HEK293 (cell line): ENCODE measurements at regions not wholly inside any gene's neighbourhood (a gene's known extent, or its start where the extent isn't known, plus 50 kb on each side); places are given as distances from the start of the nearest gene placed in this dataset.

Source experiments
- CTCF ChIA-PET: fragments of 350-600 bp; formaldehyde crosslinking; extraction: SDS; loops from one replicate; lab custom pipeline; 2021; ENCODE audit warnings: antibody characterized with exemption; lab: Yijun Ruan, JAX
- POLR2A ChIA-PET: fragments of 300-600 bp; formaldehyde crosslinking; extraction: SDS; loops from one replicate; lab custom pipeline; 2020; ENCODE audit warnings: antibody characterized with exemption, inconsistent platforms; lab: Yijun Ruan, JAX
- H3K27ac ChIP-seq: fragments of 200-500 bp; sonication (Bioruptor generic); 2 replicates; pipeline ENCODE4 v1.5.1; 2014; ENCODE audit warnings: low read depth, low read length, control low read depth, inconsistent platforms; ENCODE audit errors: extremely low read depth
- H3K36me3 ChIP-seq, 2 experiments: fragments of 200-500 bp in 1 of 2; sonication (Bioruptor generic) in 1 of 2; 1 replicate in 1 of 2; 2 replicates in 1 of 2; pipeline ENCODE4 v1.5.1; 2014 to 2017; ENCODE audit warnings: inconsistent platforms in 2 of 2, low read length in 2 of 2; ENCODE audit not compliant: control insufficient read depth in 2 of 2, insufficient read depth in 1 of 2
- H3K4me1 ChIP-seq: fragments of 200-500 bp; sonication (Bioruptor generic); 2 replicates; pipeline ENCODE4 v1.5.1; 2014; ENCODE audit warnings: mild to moderate bottlenecking, low read length, inconsistent platforms; ENCODE audit not compliant: control insufficient read depth, insufficient read depth
- H3K4me3 ChIP-seq: 2 replicates; pipeline ENCODE4 v1.5.1; 2011; ENCODE audit warnings: low read depth, mild to moderate bottlenecking, control low read depth, low read length, moderate library complexity
- H3K9me3 ChIP-seq: fragments of 200-500 bp; sonication (Bioruptor generic); 2 replicates; pipeline ENCODE4 v1.5.1; 2014; ENCODE audit warnings: low read depth, low read length, inconsistent platforms; ENCODE audit not compliant: control insufficient read depth, insufficient read depth
- BCL11A ChIP-seq: fragments of 450-650 bp; formaldehyde crosslinking; IDR thresholded peaks from 2 replicates; pipeline ENCODE4 v1.5.1; 2016; ENCODE audit warnings: low read depth, missing biosample characterization, missing genetic modification characterization
- ELK4 ChIP-seq: IDR thresholded peaks from 2 replicates; pipeline ENCODE4 v1.6.1; 2011; ENCODE audit warnings: mild to moderate bottlenecking, low read depth, low read length, borderline replicate concordance
- KLF8 ChIP-seq: fragments of 450-650 bp; formaldehyde crosslinking; IDR thresholded peaks from 2 replicates; pipeline ENCODE4 v1.5.1; 2016; ENCODE audit warnings: missing biosample characterization, missing genetic modification characterization
- OVOL3 ChIP-seq: fragments of 450-650 bp; formaldehyde crosslinking; IDR thresholded peaks from 2 replicates; pipeline ENCODE4 v1.5.1; 2016; ENCODE audit warnings: missing biosample characterization, missing genetic modification characterization
- PBX3 ChIP-seq: sonication (generic); formaldehyde crosslinking; IDR thresholded peaks from 2 replicates; pipeline ENCODE4 v1.8.1; 2022; ENCODE audit warnings: mild to moderate bottlenecking, moderate library complexity, missing genetic modification reagents
- SCRT2 ChIP-seq: fragments of 450-650 bp; formaldehyde crosslinking; IDR thresholded peaks from 2 replicates; pipeline ENCODE4 v1.5.1; 2016; ENCODE audit warnings: missing biosample characterization, missing genetic modification characterization
- ZNF112 ChIP-seq: fragments of 450-650 bp; formaldehyde crosslinking; IDR thresholded peaks from 2 replicates; pipeline ENCODE4 v1.5.0; 2017; ENCODE audit warnings: missing biosample characterization, missing genetic modification characterization
- ZNF133 ChIP-seq: fragments of 450-650 bp; formaldehyde crosslinking; IDR thresholded peaks from 2 replicates; pipeline ENCODE4 v1.5.1; 2016; ENCODE audit warnings: missing biosample characterization, missing genetic modification characterization
- ZNF239 ChIP-seq: fragments of 450-650 bp; formaldehyde crosslinking; IDR thresholded peaks from 2 replicates; pipeline ENCODE4 v1.5.1; 2016; ENCODE audit warnings: missing biosample characterization, missing genetic modification characterization
- ZNF26 ChIP-seq: fragments of 450-650 bp; formaldehyde crosslinking; IDR thresholded peaks from 2 replicates; pipeline ENCODE4 v1.5.1; 2016; ENCODE audit warnings: missing biosample characterization, missing genetic modification characterization
- ZNF302 ChIP-seq: fragments of 450-650 bp; formaldehyde crosslinking; IDR thresholded peaks from 2 replicates; pipeline ENCODE4 v1.5.1; 2016; ENCODE audit warnings: missing biosample characterization, missing genetic modification characterization, low read depth
- ZNF449 ChIP-seq: fragments of 450-650 bp; formaldehyde crosslinking; IDR thresholded peaks from 2 replicates; pipeline ENCODE4 v1.5.1; 2017; ENCODE audit warnings: missing biosample characterization, mild to moderate bottlenecking, missing genetic modification characterization, moderate library complexity
- ZNF624 ChIP-seq: fragments of 450-650 bp; formaldehyde crosslinking; IDR thresholded peaks from 2 replicates; pipeline ENCODE4 v1.5.1; 2017; ENCODE audit warnings: missing biosample characterization, missing genetic modification characterization
- ZNF654 ChIP-seq: fragments of 450-650 bp; formaldehyde crosslinking; IDR thresholded peaks from 2 replicates; pipeline ENCODE4 v1.5.1; 2016; ENCODE audit warnings: low read depth, missing biosample characterization, missing genetic modification characterization
- TF ChIP-seq, protein P1 (sequence below): fragments of 450-650 bp; formaldehyde crosslinking; conservative IDR thresholded peaks from 2 replicates; pipeline ENCODE4 v1.5.1; 2016; ENCODE audit warnings: low read depth, missing biosample characterization, missing genetic modification characterization
- TF ChIP-seq, protein P2 (sequence below): fragments of 450-650 bp; formaldehyde crosslinking; IDR thresholded peaks from 2 replicates; pipeline ENCODE4 v1.5.1; 2016; ENCODE audit warnings: missing biosample characterization, missing genetic modification characterization

DNA sequence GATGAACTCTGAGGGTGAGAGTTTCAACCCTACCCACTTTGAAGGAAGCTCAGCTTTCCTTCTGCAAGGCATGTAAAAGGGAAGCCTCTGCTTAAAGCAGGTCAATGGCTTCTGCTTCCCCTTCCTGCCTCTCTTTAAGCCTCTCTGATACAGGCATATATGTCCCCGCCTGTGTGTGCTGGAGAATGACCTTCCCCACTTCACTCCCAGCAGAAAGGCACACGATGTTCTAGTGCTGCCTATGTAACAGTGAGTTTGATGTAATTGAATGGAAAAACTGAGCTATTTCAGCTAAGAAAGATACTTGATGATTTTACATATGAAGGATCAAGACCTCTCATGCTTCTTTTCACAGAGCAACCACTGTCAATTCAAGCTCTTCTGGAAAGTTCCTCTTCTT is 632.2 kb downstream of the HACE1 start:
- Histone ChIP-seq H3K4me1 (peaks cover 3% of the 10 kb centered on the region; the same call in 1 of the 2 replicates), H3K9me3 (no peaks in the 10 kb centered on the region), H3K4me3 (no peak overlapping the region), H3K36me3 (no peaks in the 10 kb centered on the region), H3K27ac (no peak overlapping the region)
- TF ChIP-seq ZNF624: no peak
- CTCF ChIA-PET: interaction anchor here (0.6 to 0.7 kb wide), 2 partner anchors 13 to 14 kb away, joined by 3 read pairs; no protein-coding TSS in a partner anchor
- POLR2A ChIA-PET: no interaction called here

- TF ChIP-seq ZNF239 (tag by site-specific recombination): no peak
- no peak for TF ChIP-seq BCL11A (tag by site-specific recombination)
- TF ChIP-seq, protein P1, sequence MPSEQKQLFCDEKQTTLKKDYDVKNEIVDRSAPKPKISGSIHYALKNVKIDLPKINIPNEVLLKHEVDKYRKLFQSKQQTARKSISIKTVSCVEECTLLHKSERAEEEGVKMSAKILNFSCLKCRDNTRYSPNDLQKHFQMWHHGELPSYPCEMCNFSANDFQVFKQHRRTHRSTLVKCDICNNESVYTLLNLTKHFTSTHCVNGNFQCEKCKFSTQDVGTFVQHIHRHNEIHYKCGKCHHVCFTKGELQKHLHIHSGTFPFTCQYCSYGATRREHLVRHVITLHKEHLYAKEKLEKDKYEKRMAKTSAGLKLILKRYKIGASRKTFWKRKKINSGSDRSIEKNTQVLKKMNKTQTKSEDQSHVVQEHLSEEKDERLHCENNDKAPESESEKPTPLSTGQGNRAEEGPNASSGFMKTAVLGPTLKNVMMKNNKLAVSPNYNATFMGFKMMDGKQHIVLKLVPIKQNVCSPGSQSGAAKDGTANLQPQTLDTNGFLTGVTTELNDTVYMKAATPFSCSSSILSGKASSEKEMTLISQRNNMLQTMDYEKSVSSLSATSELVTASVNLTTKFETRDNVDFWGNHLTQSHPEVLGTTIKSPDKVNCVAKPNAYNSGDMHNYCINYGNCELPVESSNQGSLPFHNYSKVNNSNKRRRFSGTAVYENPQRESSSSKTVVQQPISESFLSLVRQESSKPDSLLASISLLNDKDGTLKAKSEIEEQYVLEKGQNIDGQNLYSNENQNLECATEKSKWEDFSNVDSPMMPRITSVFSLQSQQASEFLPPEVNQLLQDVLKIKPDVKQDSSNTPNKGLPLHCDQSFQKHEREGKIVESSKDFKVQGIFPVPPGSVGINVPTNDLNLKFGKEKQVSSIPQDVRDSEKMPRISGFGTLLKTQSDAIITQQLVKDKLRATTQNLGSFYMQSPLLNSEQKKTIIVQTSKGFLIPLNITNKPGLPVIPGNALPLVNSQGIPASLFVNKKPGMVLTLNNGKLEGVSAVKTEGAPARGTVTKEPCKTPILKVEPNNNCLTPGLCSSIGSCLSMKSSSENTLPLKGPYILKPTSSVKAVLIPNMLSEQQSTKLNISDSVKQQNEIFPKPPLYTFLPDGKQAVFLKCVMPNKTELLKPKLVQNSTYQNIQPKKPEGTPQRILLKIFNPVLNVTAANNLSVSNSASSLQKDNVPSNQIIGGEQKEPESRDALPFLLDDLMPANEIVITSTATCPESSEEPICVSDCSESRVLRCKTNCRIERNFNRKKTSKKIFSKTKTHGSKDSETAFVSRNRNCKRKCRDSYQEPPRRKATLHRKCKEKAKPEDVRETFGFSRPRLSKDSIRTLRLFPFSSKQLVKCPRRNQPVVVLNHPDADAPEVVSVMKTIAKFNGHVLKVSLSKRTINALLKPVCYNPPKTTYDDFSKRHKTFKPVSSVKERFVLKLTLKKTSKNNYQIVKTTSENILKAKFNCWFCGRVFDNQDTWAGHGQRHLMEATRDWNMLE (tag by site-specific recombination): no peak
- no peak for TF ChIP-seq OVOL3 (tag by site-specific recombination)
- no peak for TF ChIP-seq KLF8 (tag by site-specific recombination)
- no peak for TF ChIP-seq PBX3 (CRISPR knock-in tag)
- no peak for TF ChIP-seq ZNF112 (tag by site-specific recombination)
- TF ChIP-seq SCRT2 (tag by site-specific recombination): no peak
- Histone ChIP-seq H3K9me3 (no peaks in the 10 kb centered on the region), H3K4me3 (no peak overlapping the region), H3K27ac (no peak overlapping the region), H3K4me1 (peaks cover 3% of the 10 kb centered on the region; the same call in 1 of the 2 replicates), H3K36me3 (no peaks in the 10 kb centered on the region)
- ChIA-PET CTCF (interaction anchor here (0.6 kb wide), 1 partner anchor 13 kb away, joined by 3 read pairs; no protein-coding TSS in a partner anchor), POLR2A (no interaction called here)
Measured at GRCh38 chr6:104226790-104227446, 632.8 kb downstream of the HACE1 start.

- POLR2A ChIA-PET: no interaction called here
- Histone ChIP-seq H3K4me1 (no peaks in the 10 kb centered on the region), H3K4me3 (no peak overlapping the region), H3K9me3 (no peaks in the 10 kb centered on the region), H3K27ac (no peak overlapping the region), H3K36me3 (no peaks in the 10 kb centered on the region)
- CTCF ChIA-PET: no interaction called here
- TF ChIP-seq ZNF26 (tag by site-specific recombination) (no peak), ZNF449 (tag by site-specific recombination) (no peak), ZNF654 (tag by site-specific recombination) (no peak), ZNF302 (tag by site-specific recombination) (no peak), ELK4 (no peak), ZNF133 (tag by site-specific recombination) (no peak)
- TF ChIP-seq, protein P2, sequence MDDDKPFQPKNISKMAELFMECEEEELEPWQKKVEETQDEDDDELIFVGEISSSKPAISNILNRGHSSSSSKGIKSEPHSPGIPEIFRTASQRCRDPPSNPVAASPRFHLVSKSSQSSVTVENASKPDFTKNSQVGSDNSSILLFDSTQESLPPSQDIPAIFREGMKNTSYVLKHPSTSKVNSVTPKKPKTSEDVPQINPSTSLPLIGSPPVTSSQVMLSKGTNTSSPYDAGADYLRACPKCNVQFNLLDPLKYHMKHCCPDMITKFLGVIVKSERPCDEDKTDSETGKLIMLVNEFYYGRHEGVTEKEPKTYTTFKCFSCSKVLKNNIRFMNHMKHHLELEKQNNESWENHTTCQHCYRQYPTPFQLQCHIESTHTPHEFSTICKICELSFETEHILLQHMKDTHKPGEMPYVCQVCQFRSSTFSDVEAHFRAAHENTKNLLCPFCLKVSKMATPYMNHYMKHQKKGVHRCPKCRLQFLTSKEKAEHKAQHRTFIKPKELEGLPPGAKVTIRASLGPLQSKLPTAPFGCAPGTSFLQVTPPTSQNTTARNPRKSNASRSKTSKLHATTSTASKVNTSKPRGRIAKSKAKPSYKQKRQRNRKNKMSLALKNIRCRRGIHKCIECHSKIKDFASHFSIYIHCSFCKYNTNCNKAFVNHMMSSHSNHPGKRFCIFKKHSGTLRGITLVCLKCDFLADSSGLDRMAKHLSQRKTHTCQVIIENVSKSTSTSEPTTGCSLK (tag by site-specific recombination): no peak
Measured at GRCh38 chr6:104218116-104218515, 641.6 kb downstream of the HACE1 start.
